Smooth muscle cell (in vitro differentiated cells): ENCODE measurements at regions not wholly inside any gene's neighbourhood (a gene's known extent, or its start where the extent isn't known, plus 50 kb on each side); places are given as distances from the start of the nearest gene placed in this dataset.

Source experiments
- DNase-seq: peaks from one replicate; lab custom pipeline; 2025; ENCODE audit not compliant: unreplicated experiment; lab: John Stamatoyannopoulos, UW
- H2AFZ ChIP-seq: fragments of 200-600 bp; sonication (generic); 2 replicates; pipeline ENCODE4 v1.6.0; 2016; ENCODE audit warnings: antibody characterized with exemption, low read depth, mild to moderate bottlenecking
- H3F3A ChIP-seq: fragments of 200-600 bp; sonication (generic); 2 replicates; pipeline ENCODE4 v1.6.0; 2017; ENCODE audit warnings: antibody characterized with exemption, low read depth
- H3K27ac ChIP-seq: fragments of 200-600 bp; sonication (generic); 2 replicates; pipeline ENCODE4 v1.5.1; 2016; ENCODE audit warnings: low read depth, mild to moderate bottlenecking
- H3K27me3 ChIP-seq: fragments of 200-600 bp; sonication (generic); 2 replicates; pipeline ENCODE4 v1.6.1; 2016; ENCODE audit warnings: low read depth, mild to moderate bottlenecking
- H3K36me3 ChIP-seq: fragments of 200-600 bp; sonication (generic); 2 replicates; pipeline ENCODE4 v1.5.1; 2016; ENCODE audit warnings: low read depth
- H3K4me1 ChIP-seq: fragments of 200-600 bp; sonication (generic); 2 replicates; pipeline ENCODE4 v1.5.1; 2016; ENCODE audit warnings: low read depth
- H3K4me2 ChIP-seq: fragments of 200-600 bp; sonication (generic); 2 replicates; pipeline ENCODE4 v1.6.0; 2016; ENCODE audit warnings: mild to moderate bottlenecking
- H3K4me3 ChIP-seq: fragments of 200-600 bp; sonication (generic); 2 replicates; pipeline ENCODE4 v1.5.1; 2016; ENCODE audit warnings: mild to moderate bottlenecking
- H3K79me2 ChIP-seq: fragments of 200-600 bp; sonication (generic); 2 replicates; pipeline ENCODE4 v1.6.0; 2016; ENCODE audit warnings: low read depth, mild to moderate bottlenecking
- H3K9ac ChIP-seq: fragments of 200-600 bp; sonication (generic); 2 replicates; pipeline ENCODE4 v1.6.0; 2016; ENCODE audit warnings: low read depth
- H3K9me3 ChIP-seq: fragments of 200-600 bp; sonication (generic); replicated peaks from 2 replicates; pipeline ENCODE4 v1.5.1; 2016; ENCODE audit warnings: low read depth
- H4K20me1 ChIP-seq: fragments of 200-600 bp; sonication (generic); 2 replicates; pipeline ENCODE4 v1.6.0; 2016; ENCODE audit warnings: low read depth
- CTCF ChIP-seq: fragments of 200-600 bp; sonication (generic); IDR thresholded peaks from 2 replicates; pipeline ENCODE4 v1.5.1; 2017; ENCODE audit warnings: borderline replicate concordance, mild to moderate bottlenecking, antibody characterized with exemption; ENCODE audit not compliant: insufficient read depth, poor library complexity, severe bottlenecking
- WGBS: methylation state at CpG from one replicate; pipeline ENCODE4 v1.1.7; 2016; ENCODE audit warnings: low lambda C conversion rate; 5-methylcytosine and 5-hydroxymethylcytosine counted together

- H3K4me3 ChIP-seq: no peak overlapping the region
- H3K9me3 ChIP-seq: no peaks in the 10 kb centered on the region
- no peaks in the 10 kb centered on the region for H3K27me3 ChIP-seq
- H3K9ac ChIP-seq: no peak overlapping the region
- no peaks in the 10 kb centered on the region for H4K20me1 ChIP-seq
- no peak overlapping the region for H3K27ac ChIP-seq
- no peaks in the 10 kb centered on the region for H3K79me2 ChIP-seq
- H3K4me1 ChIP-seq: no peaks in the 10 kb centered on the region
- H3K36me3 ChIP-seq: no peaks in the 10 kb centered on the region
- no peak overlapping the region for H3K4me2 ChIP-seq
- H3F3A ChIP-seq: no peaks in the 10 kb centered on the region
- H2AFZ ChIP-seq: no peak overlapping the region
- DNase-seq: no peak
- TF ChIP-seq CTCF: no peak
- 81% methylated on average over 12 of the region's 12 CpGs for WGBS
Observed at GRCh38 chr2:747762-748351, 70.7 kb upstream of the TMEM18 start.

GRCh38 chr2:746697-747096 is 69.5 kb upstream of the TMEM18 start:
- H3K27ac ChIP-seq: no peak overlapping the region
- H3K4me1 ChIP-seq: peaks cover 2% of the 10 kb centered on the region
- H3K9me3 ChIP-seq: no peaks in the 10 kb centered on the region
- H3K4me2 ChIP-seq: no peak overlapping the region
- no peaks in the 10 kb centered on the region for H4K20me1 ChIP-seq
- H3F3A ChIP-seq: no peaks in the 10 kb centered on the region
- H2AFZ ChIP-seq: no peak overlapping the region
- H3K9ac ChIP-seq: no peak overlapping the region
- no peaks in the 10 kb centered on the region for H3K27me3 ChIP-seq
- no peak for DNase-seq
- no peaks in the 10 kb centered on the region for H3K36me3 ChIP-seq
- WGBS: 71% methylated on average over 4 of the region's 4 CpGs
- no peaks in the 10 kb centered on the region for H3K79me2 ChIP-seq
- TF ChIP-seq CTCF: no peak
- H3K4me3 ChIP-seq: no peak overlapping the region

GRCh38 chr2:744088-744487 is 66.9 kb upstream of the TMEM18 start:
- no peak for DNase-seq
- H3K9me3 ChIP-seq: no peaks in the 10 kb centered on the region
- TF ChIP-seq CTCF: no peak
- no peak overlapping the region for H3K4me2 ChIP-seq
- H4K20me1 ChIP-seq: no peaks in the 10 kb centered on the region
- no peaks in the 10 kb centered on the region for H3K79me2 ChIP-seq
- no peak overlapping the region for H3K27ac ChIP-seq
- H3F3A ChIP-seq: peaks cover 14% of the 10 kb centered on the region
- 77% methylated on average over 3 of the region's 3 CpGs for WGBS
- H3K4me3 ChIP-seq: no peak overlapping the region
- H3K36me3 ChIP-seq: no peaks in the 10 kb centered on the region
- H3K9ac ChIP-seq: no peak overlapping the region
- no peak overlapping the region for H2AFZ ChIP-seq
- peaks cover 16% of the 10 kb centered on the region for H3K4me1 ChIP-seq
- H3K27me3 ChIP-seq: no peaks in the 10 kb centered on the region

- peaks cover 26% of the 10 kb centered on the region for H3K4me1 ChIP-seq
- no peaks in the 10 kb centered on the region for H3K9me3 ChIP-seq
- no peak overlapping the region for H3K4me3 ChIP-seq
- no peaks in the 10 kb centered on the region for H3K36me3 ChIP-seq
- no peaks in the 10 kb centered on the region for H3K27me3 ChIP-seq
- H2AFZ ChIP-seq: no peak overlapping the region
- H4K20me1 ChIP-seq: no peaks in the 10 kb centered on the region
- no peaks in the 10 kb centered on the region for H3K79me2 ChIP-seq
- no peak for TF ChIP-seq CTCF
- no peak overlapping the region for H3K27ac ChIP-seq
- 95% methylated on average over 9 of the region's 9 CpGs for WGBS
- no peak overlapping the region for H3K4me2 ChIP-seq
- peaks cover 19% of the 10 kb centered on the region for H3F3A ChIP-seq
- DNase-seq: no peak
- no peak overlapping the region for H3K9ac ChIP-seq
Observed at GRCh38 chr2:742221-742620, 65.0 kb upstream of the TMEM18 start.
